ENCODE measurements at regions not wholly inside any gene's neighbourhood (a gene's known extent, or its start where the extent isn't known, plus 50 kb on each side); places are given as distances from the start of the nearest gene placed in this dataset.

DNA sequence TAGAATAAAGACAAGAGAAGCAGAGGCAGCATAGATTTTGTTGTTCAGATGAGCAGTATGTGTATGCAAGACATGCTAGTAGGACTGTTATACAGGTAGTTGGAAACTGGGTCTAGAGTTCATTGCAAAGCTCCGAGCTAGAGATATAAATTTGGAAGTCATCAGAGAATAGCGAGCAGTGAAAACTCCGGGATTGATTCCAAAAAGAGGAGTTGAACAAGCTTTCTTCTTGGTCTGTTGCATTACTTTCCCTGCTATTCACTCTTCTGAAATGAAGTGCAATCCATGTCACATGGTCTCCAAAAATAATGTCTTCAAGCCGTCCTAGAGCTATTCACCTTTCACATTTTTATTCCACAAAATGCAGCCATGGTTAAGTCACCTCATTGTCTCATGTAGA, 67.9 kb upstream of the ZNF462 start:
- H3K27me3 ChIP-seq (ENCODE audit: control insufficient read depth in 2 of 2, insufficient read depth in 2 of 2, low read length in 2 of 2), result no peaks in the 10 kb centered on the region
- ChIA-PET POLR2A (no interaction called here), CTCF (no interaction called here)
- no peak overlapping the region for H3K27ac ChIP-seq (ENCODE audit: insufficient read depth, low read depth, low read length)
- TF ChIP-seq POLR2A (IDR thresholded peaks at IDR 0.05; ENCODE audit: low read depth, low read length) (no peak), MYC (IDR thresholded peaks at IDR 0.05; ENCODE audit: low read depth, low read length) (no peak), FOS (IDR thresholded peaks at IDR 0.05; ENCODE audit: borderline replicate concordance, insufficient read depth, low read length) (no peak), EZH2 (IDR thresholded peaks at IDR 0.05; ENCODE audit: borderline replicate concordance, low read depth, low read length, severe bottlenecking) (no peak), GATA2 (IDR thresholded peaks at IDR 0.05; ENCODE audit: insufficient read depth, insufficient read length, low read depth, low read length) (no peak), POLR2AphosphoS5 (IDR thresholded peaks at IDR 0.05; ENCODE audit: insufficient read depth, low read depth, low read length) (no peak), JUN (IDR thresholded peaks at IDR 0.05; ENCODE audit: borderline replicate concordance, insufficient read depth, insufficient read length, low read depth) (no peak)
- TF ChIP-seq, protein P1, sequence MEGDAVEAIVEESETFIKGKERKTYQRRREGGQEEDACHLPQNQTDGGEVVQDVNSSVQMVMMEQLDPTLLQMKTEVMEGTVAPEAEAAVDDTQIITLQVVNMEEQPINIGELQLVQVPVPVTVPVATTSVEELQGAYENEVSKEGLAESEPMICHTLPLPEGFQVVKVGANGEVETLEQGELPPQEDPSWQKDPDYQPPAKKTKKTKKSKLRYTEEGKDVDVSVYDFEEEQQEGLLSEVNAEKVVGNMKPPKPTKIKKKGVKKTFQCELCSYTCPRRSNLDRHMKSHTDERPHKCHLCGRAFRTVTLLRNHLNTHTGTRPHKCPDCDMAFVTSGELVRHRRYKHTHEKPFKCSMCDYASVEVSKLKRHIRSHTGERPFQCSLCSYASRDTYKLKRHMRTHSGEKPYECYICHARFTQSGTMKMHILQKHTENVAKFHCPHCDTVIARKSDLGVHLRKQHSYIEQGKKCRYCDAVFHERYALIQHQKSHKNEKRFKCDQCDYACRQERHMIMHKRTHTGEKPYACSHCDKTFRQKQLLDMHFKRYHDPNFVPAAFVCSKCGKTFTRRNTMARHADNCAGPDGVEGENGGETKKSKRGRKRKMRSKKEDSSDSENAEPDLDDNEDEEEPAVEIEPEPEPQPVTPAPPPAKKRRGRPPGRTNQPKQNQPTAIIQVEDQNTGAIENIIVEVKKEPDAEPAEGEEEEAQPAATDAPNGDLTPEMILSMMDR (IDR thresholded peaks at IDR 0.05; ENCODE audit: extremely low read depth in 1 of 2, insufficient read depth in 1 of 2, low read depth in 1 of 2, low read length in 2 of 2), result no peak
- TF ChIP-seq, protein P2, sequence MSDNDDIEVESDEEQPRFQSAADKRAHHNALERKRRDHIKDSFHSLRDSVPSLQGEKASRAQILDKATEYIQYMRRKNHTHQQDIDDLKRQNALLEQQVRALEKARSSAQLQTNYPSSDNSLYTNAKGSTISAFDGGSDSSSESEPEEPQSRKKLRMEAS (IDR thresholded peaks at IDR 0.05; ENCODE audit: insufficient read depth, insufficient read length), result no peak
- dilution Hi-C loops (cut with MboI; ENCODE audit: extremely low pct_ligation_motif_present, low sequenced_read_pairs) (no loop called here), intact Hi-C loops (cut with micrococcal nuclease) (no loop called here)
- no peaks in the 10 kb centered on the region for H3K79me2 ChIP-seq (ENCODE audit: control insufficient read depth, insufficient read depth, low read length)
- H3K9ac ChIP-seq (replicated peaks; ENCODE audit: extremely low read depth, insufficient read depth, low read length), result no peak overlapping the region
- BruUV-seq (replicated peaks), result no TSS peak
- no peaks in the 10 kb centered on the region for H3K9me3 ChIP-seq (replicated peaks; ENCODE audit: control insufficient read depth, insufficient read depth, low read length)
- DNase-seq (ENCODE audit: low read depth, low spot score) (no peak), FAIRE-seq (no peak)
- no peaks in the 10 kb centered on the region for H3K9me1 ChIP-seq (replicated peaks; ENCODE audit: control insufficient read depth, extremely low read depth, insufficient read depth, low read length)
- H3K4me1 ChIP-seq (ENCODE audit: control insufficient read depth, extremely low read depth, insufficient read depth, low read length), result peaks cover 16% of the 10 kb centered on the region
- no peaks in the 10 kb centered on the region for H3K36me3 ChIP-seq (ENCODE audit: control insufficient read depth in 2 of 2, extremely low read depth in 1 of 2, insufficient read depth in 2 of 2, low read length in 2 of 2)
- no peak overlapping the region for H3K4me2 ChIP-seq (ENCODE audit: insufficient read depth, low read length)
- H2AFZ ChIP-seq (ENCODE audit: low read depth, low read length), result no peak overlapping the region
- no peak overlapping the region for H3K4me3 ChIP-seq (replicated peaks in 1 of 3; ENCODE audit: insufficient read depth in 1 of 3, low read depth in 1 of 3, low read length in 3 of 3)
- H4K20me1 ChIP-seq (replicated peaks; ENCODE audit: control insufficient read depth, extremely low read depth, insufficient read depth, low read length), result no peaks in the 10 kb centered on the region
